Erythroblast (primary cell): ENCODE measurements at regions not wholly inside any gene's neighbourhood (a gene's known extent, or its start where the extent isn't known, plus 50 kb on each side); places are given as distances from the start of the nearest gene placed in this dataset.
"Not testable (repeated sequence)": the region's sequence is repeated elsewhere in the genome, so short reads cannot be mapped to it uniquely, and the experiment has no call there.

Experiments used
- DNase-seq, 2 experiments: peaks; one replicate each; lab custom pipeline; 2025; lab: John Stamatoyannopoulos, UW
- GATA1 ChIP-seq: IDR thresholded peaks from 2 replicates; pipeline ENCODE4 v1.6.1; 2011; ENCODE audit warnings: low read depth, mild to moderate bottlenecking, control low read depth, low read length, moderate library complexity
- POLR2A ChIP-seq: IDR thresholded peaks from 2 replicates; pipeline ENCODE4 v1.6.1; 2011; ENCODE audit warnings: mild to moderate bottlenecking, low read length

DNA sequence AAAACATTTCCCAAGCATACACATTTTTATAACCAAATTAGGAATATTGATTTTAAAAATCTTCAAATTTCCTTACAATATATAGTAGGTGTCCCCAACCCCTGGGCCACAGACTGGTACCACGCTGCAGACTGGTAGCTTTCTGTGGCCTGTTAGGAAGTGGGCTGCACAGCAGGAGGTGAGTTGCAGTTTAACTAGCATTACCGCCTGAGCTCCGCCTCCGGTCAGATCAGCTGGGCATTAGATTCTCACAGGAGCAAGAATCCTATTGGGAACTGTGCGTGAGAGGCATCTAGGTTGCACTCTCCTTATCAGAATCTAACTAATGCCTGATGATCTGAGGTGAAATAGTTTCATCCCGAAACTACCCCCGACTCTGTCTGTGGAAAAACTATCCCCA is 62.1 kb downstream of the ZWINT start:
- TF ChIP-seq GATA1 (no peak), POLR2A (no peak)
- no peak for DNase-seq

DNA sequence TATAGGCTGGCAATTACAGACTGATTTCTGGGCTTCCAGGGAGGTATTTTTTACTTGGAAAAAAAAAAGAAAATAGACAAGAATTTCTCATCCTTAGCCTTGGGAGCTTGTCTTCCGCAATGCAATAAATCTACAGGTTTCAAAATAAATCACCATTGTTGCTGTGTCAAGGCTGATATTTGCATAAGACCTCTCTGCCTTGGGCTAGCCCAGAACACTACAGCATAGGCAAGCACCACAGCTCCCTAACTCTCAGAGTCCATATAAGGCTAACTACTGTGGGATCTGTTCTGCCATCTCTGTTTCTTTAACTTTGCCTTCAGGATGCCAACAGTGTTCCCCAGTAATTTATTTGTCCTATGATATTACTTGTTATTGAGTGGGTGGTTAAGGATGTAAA is 64.4 kb downstream of the ZWINT start:
- no peak for DNase-seq
- TF ChIP-seq GATA1 (no peak), POLR2A (no peak)

DNA sequence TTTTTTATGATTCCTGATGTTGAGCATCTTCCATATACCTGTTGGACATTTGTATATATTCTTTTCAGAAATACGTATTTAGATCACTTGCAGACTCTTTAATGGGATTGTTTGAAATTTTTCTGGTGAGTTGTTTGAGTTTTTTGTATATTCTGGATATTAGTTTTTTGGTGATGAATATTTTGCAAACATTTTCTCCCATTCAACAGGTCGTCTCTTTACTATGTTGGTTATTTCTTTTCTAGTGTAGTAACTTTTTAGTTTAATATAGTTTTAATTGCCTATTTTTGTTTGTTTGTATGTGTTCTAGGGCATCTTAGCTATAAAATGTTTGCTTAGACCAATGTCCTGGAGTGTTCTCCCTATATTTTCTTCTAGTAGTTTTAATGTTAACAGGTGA is 72.7 kb downstream of the ZWINT start:
- TF ChIP-seq GATA1 (no peak), POLR2A (no peak)
- DNase-seq, result no peak

DNA sequence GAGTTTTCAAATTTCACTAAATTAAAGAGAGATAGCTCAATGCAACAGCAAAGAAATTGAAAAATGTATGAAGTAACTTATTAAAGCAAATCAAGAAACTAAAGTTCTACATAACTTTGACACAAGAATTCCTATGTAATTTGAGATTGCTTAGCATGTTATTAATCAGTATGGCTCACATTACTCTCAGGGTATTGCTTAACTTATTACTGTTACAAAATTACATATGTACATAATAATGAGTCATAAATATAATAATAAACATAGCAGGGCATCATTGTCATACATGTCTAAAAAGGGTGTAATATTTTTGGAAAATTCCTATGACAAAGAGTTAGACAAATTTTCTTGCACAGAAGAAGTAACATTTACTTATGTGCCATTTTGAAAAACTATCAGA is 75.0 kb downstream of the ZWINT start:
- DNase-seq, result no peak
- TF ChIP-seq POLR2A (no peak), GATA1 (no peak)

DNA sequence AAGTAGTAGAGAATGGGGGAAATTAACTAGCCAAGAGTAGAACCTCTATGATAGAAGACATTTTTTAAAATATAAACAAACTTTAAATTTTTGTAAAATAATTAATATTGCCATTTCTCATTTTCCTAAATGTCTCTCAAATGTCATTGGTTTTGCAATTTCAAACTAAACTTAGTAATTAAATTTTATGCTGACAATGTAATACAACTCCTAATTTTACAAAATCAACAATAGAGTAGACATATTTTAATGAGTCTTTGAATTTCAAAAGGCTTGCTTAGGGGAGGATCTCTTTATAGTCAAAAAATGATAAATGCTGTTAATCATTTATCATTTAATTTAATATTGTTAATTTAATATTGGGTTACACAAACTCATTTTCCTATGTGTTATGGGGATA is 81.8 kb downstream of the ZWINT start:
- TF ChIP-seq GATA1, result no peak
- no peak for TF ChIP-seq POLR2A
- DNase-seq, result no peak

DNA sequence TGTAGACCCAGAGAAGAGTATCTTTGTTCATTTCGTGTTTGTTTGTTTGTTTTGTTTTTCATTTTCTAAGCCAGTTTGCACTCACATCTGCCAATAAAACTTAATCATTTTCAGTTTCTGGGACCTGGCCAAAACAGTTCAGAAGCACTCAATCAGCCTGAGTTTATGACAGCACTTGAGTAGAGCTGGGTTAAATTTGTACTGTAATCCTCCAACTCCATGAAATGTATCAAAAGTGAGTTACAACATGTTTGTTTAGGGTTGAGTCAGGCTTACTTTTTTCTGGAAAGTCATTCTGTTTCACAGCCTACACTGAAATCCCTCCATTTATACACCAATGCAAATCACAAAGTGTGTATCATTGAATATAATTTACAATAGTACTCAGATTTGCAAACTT is 91.9 kb downstream of the ZWINT start:
- no peak for DNase-seq
- TF ChIP-seq GATA1, result no peak
- TF ChIP-seq POLR2A, result no peak

DNA sequence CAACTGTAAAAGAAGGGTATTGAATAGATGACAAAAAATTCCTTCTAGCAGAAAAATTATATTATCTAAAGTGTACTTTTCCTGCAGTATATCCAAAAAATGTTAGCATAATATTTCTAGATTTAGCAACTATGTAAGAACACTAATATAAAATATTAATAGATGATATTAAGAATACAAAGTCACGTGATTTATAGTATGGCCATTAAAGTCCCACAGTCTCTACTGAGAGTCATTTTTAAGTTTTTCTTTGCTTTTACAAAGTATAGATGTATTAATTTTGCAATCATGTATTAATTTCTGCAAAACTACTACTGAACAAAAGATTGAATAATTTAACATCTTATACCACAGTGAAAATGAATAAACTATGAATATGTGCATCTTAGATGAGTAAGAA is 94.9 kb downstream of the ZWINT start:
- TF ChIP-seq POLR2A (no peak), GATA1 (no peak)

DNA sequence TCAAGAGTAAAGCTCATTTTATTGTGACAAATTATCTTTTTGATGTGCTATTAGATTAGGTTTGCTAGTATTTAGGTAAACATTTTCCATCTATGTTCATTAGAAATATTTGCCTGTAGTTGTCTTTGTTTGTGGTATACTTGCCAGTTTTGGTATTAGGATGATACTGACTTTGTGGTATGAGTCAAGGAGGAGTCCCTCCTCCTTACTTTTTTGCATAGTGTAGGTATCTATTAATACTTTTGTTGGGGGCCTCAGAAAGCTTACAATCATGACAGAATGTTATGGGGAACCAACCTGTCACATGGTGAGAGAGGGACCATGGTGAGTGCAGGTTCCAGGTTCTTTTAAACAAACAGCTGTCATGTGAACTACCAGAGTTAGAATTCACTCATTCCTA is 102.1 kb downstream of the ZWINT start:
- DNase-seq, result no peak

More for the DNA sequence above, 94.9 kb downstream of the ZWINT start:
- DNase-seq, result no peak

DNA sequence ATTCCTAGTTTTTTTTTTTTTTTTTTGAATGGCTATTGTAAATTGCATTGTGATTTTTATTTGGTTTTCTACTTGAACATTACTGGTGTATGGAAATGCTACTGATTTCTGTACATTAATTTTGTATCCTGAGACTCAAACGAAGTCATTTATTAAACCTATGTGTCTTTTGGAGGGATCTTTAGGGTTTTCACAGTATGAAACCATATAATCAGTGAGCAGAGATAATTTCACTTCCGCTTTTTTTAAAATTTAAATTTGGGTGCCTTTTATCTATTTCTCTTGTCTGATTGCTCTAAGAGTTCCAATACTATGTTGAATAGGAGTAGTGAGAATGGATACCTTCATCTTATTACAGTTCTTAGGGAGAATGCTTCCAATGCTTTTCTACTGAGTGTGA is 102.7 kb downstream of the ZWINT start:
- DNase-seq, result no peak
- TF ChIP-seq POLR2A (no peak), GATA1 (no peak)

More for the DNA sequence above, 102.1 kb downstream of the ZWINT start:
- TF ChIP-seq GATA1, result no peak
- TF ChIP-seq POLR2A, result no peak

DNA sequence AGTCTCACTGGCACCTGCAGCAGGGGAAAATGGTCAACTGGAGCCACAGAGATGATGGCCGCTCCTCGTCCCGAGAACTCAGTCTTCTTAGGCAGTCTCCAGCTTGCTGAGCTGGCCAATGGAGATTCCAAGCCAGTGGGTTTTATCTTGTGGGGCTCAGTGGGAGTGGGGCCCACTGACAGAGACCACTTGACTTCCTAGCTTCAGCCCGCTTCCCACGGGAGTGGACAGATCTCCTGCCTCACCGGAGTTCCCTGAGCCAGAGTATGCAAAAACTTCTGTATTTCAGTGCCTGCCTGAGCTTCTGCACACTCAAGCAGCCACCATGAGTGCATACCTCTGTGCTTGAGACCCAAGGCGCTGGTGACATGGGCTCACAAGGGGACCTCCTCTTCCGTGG is 105.8 kb downstream of the ZWINT start:
- no peak for DNase-seq
- TF ChIP-seq GATA1, result no peak
- TF ChIP-seq POLR2A, result no peak

DNA sequence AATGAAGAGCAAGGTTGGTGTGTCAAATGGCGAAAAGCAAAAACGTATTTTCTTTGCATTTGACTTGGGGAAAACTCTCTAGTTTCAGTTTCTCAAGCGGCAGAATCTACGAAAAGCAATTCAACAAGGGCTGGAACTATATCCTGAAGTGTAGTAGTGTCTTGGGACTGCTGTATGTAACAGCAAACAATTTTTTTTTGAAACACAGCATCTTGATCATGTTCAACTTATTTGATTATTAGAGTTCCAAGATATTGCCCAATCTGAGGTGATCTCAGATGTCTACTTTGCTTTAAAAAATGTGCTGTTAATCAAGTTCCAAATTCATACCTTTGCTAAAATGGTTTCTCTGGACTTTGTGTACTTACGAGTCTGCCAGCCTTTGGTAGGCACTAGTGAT is 120.6 kb downstream of the ZWINT start:
- TF ChIP-seq POLR2A (no peak), GATA1 (no peak)
- no peak for DNase-seq

DNA sequence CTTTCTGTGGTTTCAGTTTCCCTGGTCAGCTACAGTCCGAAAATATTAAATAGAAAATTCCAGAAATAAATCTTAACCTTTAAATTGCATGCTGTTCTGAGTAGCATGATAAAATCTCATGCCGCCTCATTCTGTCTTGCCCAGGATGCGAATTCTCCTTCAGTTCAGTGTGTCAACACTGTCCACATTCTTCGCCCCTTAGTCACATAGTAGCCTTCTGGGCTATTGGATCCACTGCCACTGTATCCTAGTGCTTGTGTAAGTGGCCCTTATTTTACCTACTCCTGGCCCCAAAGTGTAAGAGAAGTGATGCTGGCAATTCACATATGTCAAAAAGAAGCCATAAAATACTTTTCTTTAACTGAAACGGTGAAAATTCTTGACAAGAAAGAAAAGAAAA is 129.6 kb downstream of the ZWINT start:
- TF ChIP-seq POLR2A (no peak), GATA1 (no peak)
- no peak for DNase-seq

DNA sequence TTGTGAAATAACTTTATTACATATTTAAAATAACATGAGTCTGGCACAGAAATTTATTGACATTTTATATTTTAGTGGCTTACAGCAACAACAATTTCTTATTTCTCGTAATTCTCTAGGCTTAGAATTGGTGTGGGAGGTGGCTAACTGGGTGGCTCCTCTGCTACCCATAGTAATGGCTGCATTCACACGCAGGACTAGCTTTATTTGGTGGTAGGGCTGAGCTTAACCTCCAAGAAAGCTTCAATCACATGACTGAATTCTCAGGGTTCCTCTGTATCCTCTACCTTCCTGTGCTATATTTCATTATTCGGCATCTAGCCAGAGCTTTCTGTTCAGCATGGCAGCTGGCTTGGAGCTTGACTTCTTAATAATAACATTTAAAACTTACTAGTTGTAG is 138.8 kb downstream of the ZWINT start:
- TF ChIP-seq POLR2A (no peak), GATA1 (no peak)
- DNase-seq, result no peak

DNA sequence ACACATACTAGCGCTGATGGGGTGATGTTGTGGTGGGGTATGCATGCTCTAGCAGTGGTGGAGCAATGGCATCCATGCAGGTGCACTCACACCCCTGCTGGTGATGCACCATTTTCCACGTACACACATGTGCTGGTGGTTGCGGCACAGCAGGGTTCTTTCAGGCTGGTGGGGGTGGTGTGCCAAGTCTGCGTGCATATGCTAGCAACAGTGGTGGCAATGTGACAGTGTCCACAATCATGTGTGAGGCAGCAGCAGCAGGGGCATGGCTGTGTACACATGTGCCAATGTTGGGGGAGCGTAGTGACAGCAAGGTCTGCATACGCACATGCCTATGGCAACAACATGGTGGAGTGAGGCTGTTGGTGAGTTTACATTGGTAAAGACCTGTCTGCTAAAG is 148.1 kb downstream of the ZWINT start:
- DNase-seq, result no peak
- TF ChIP-seq POLR2A, result no peak
- TF ChIP-seq GATA1, result no peak

DNA sequence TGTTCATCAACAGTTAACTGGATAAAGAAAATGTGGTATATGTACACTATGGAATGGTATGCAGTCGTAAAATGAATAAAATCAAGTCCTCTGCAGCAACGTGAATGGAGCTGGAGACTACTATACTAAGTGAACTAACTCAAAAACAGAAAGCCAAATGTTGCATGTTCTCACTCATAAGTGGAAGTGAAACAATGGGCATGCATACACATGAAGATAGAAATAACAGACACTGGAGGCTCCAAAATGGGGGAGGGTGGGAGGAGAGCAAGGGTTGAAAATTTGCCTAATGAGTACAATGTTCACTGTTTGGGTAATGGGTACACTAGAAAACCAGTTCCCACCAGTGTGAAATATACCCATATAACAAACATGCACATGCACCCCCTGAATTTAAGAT is 179.5 kb downstream of the ZWINT start:
- TF ChIP-seq POLR2A (no peak), GATA1 (no peak)
- no peak for DNase-seq

DNA sequence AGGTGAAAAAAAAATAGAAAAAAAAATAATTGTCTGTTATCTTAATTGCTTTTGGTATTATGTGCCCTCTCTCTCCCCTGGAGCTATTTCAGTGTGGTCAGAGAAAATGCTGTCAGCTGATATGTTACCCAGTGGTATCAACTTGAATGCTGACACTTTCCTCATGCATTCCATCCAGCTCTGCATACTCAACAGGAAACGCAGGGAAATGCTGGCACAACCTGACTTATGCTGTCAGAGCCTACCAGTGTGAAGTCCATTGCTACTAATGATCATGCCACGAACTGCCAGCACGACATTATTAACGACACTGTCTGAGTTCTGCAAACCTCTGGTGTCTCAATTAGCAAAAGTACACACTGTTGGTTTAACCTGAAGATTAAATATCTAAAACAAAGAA is 182.8 kb downstream of the ZWINT start:
- TF ChIP-seq POLR2A (no peak), GATA1 (no peak)
- DNase-seq, result no peak

DNA sequence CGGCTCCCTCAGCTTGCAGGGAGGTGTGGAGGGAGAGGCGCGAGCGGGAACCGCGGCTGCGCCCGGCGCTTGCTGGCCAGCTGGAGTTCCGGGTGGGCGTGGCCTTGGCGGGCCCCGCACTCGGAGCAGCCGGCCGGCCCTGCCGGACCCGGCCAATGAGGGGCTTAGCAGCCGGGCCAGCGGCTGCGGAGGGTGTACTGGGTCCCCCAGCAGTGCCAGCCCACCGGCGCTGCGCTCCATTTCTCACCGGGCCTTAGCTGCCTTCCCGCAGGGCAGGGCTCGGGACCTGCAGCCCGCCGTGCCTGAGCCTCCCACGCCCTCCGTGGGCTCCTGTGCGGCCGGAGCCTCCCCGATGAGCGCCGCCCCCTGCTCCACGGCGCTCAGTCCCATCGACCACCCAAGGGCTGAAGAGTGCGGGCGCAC is 206.0 kb downstream of the ZWINT start:
- not testable (repeated sequence) for DNase-seq
